DMS79 treated with DMSO at 0.1 percent for 48 hours (cell line): ENCODE measurements at regions not wholly inside any gene's neighbourhood (a gene's known extent, or its start where the extent isn't known, plus 50 kb on each side); places are given as distances from the start of the nearest gene placed in this dataset.

Experiments used
- DNase-seq: peaks from one replicate; lab custom pipeline; 2025; lab: John Stamatoyannopoulos, UW

- DNase-seq: no peak
Measured at GRCh38 chr9:134502266-134502791, 139.3 kb upstream of the COL5A1 start.

DNA sequence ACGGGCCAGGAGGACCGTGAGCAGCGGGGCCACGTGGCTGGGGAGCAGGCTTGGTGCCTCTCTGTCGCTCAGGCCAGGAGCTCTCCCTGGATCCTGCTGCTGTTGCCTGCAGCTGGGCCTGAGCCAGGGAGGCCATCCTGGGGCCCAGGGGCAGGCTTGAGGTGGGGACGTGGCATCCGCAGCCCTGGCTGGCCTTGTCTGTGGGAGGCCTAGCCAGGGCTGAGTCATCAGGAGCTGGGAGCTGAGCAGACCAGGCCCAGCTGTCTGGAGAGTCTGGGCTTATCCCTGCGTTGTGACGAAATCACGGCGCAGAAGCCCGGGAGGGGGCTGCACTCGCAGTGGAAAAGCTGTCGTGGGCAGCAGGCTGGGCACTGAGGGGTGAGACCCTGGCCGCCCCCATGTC is 138.8 kb upstream of the COL5A1 start:
- no peak for DNase-seq

DNA sequence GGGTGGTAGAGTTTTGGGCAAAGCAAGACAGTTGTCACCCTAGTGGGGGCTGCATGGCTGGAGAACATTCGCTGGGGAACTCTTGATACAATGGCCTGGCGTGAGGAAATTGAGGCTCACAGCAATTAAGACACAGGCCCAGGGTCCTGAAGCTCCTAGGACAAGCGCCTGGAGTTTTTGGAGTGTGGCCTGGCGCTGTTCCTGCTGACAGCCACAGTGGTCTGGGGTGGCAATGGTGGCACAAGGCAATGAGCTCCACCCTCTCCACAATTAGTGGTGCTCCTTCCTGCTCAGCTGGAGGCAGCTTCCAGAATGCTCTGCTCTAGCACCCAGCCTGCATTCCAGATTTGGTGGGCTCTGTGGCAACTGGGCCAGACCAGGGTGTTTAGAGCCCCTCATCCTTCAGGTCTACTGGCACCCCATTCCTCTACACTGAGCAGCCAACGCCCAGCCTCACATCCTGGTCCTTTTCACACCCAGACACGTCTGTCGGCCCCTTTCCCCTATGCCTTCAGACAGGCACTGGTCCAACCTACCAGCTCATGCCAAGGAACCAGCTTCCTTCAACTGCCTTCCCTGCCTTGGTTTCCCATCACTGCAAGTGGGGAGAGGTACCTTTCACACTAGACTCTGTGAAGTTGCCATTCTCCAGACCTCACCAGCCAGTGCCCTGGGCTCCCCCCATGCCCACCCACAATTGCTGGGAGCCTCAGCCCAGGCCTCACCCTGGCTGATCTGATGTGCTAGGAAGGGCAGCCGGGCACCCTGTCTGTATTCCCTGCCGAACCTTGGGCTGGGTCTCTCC is 138.1 kb upstream of the COL5A1 start:
- DNase-seq: no peak

DNA sequence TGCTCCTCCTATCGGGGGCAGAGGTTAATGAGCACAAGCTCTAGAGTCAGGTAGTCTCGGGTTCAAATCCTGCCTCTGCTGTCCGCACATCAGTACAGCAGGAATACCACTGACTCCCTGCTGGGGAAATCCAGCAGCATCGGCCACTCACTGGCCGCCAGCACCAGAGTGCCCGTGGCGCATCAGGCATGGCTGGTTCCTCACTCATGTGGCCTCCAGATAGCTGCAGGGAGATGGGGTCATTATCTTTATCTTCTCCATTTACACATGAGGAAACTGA is 137.6 kb upstream of the COL5A1 start:
- no peak for DNase-seq

GRCh38 chr9:134505032-134505431 is 136.6 kb upstream of the COL5A1 start:
- DNase-seq: no peak

GRCh38 chr9:134509281-134509680 is 132.3 kb upstream of the COL5A1 start:
- DNase-seq: no peak

GRCh38 chr9:134509817-134510216 is 131.8 kb upstream of the COL5A1 start:
- DNase-seq: no peak

DNA sequence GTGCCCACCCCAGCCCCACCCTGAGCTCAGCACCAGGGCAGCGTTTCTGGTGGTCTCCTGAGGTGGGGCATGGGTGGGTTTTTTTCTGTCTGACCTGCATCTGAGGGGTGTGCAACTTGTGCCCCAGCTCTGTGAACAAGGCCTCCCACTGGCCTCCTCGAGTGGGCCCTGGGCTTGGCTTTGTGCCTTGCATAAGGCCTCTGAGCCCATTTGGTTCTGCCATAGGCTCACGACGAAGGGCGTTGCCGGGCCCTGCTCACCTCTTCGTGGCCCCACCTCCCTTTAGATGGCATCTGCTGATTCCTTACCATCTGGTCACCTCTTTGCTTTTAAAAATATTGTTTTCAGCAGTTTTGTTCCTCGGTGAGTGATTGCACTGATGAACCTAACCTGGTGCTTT is 127.1 kb upstream of the COL5A1 start:
- DNase-seq: no peak

GRCh38 chr9:134515026-134515821 is 126.4 kb upstream of the COL5A1 start:
- no peak for DNase-seq

DNA sequence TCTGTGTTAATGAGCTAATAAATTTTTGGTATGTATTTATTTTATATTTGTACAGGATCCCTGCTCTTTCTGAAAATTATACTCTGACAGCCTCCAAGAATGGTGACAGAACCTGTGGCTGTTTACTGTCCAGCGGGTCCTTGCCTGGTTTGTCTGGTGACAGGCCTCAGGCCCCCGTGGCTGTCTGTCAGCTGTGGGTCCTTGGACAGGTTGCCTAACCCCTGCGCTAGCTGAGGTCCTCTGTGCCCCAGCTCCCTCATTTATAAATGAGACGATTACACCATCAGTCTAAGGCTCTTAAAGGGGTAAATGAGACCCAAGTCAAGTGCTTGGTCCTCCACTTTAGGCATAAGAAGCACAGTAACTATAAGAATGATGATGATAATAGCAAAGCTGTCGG is 125.1 kb upstream of the COL5A1 start:
- no peak for DNase-seq

- DNase-seq: no peak
Measured at GRCh38 chr9:134517069-134517680, 124.4 kb upstream of the COL5A1 start.

DNA sequence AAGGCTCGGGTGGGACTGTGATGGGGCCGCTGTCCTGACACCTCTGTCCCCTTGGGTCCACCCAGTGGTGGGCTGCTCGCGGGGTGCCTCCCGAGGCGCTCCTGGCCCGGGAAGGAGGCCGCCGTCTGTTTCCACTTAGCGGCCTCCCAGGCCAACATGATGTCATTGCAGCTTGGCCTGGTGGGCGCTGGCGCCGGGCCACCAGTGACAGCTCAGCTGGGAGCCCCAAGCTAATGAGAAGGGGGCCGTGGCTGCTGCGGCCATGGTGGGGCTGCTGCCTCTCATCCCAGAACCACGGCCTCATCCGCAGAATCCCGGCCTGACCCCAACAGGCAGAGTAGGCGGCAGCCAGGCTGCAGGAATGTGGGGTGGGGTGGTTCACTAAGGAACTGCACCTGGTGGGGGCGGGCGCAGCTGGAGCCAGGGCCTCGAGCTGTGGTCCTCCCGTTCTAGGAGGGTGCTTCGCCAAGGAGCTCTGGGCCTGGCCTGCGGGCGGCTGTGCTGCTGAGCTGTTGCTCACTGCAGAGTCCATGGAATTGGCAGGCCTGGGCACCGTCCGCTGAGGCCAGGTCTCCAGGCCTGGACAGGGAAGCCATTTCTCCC is 123.5 kb upstream of the COL5A1 start:
- DNase-seq: no peak

GRCh38 chr9:134519375-134520070 is 122.1 kb upstream of the COL5A1 start:
- DNase-seq: no peak

GRCh38 chr9:134521817-134522501 is 119.6 kb upstream of the COL5A1 start:
- DNase-seq: no peak

DNA sequence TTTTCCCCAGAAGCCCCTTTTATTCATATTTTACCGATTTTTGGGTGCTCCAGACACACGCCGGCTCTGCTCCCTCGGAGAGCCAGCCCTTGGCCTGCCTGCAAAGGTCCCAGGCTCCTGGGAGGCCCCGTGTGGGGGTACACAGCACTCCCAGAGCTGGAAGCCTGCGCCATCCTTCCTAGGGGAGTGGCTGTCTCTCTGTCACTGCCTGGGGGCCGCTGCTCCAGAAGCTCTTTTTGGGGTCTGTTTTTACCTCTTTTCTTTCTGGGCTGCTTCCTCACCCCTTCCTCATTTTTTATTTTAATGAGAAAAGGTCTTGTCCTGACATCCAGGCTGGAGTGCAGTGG is 119.1 kb upstream of the COL5A1 start:
- no peak for DNase-seq

- no peak for DNase-seq
Measured at GRCh38 chr9:134522976-134523375, 118.6 kb upstream of the COL5A1 start.

- DNase-seq: no peak
Measured at GRCh38 chr9:134525070-134525815, 116.4 kb upstream of the COL5A1 start.

DNA sequence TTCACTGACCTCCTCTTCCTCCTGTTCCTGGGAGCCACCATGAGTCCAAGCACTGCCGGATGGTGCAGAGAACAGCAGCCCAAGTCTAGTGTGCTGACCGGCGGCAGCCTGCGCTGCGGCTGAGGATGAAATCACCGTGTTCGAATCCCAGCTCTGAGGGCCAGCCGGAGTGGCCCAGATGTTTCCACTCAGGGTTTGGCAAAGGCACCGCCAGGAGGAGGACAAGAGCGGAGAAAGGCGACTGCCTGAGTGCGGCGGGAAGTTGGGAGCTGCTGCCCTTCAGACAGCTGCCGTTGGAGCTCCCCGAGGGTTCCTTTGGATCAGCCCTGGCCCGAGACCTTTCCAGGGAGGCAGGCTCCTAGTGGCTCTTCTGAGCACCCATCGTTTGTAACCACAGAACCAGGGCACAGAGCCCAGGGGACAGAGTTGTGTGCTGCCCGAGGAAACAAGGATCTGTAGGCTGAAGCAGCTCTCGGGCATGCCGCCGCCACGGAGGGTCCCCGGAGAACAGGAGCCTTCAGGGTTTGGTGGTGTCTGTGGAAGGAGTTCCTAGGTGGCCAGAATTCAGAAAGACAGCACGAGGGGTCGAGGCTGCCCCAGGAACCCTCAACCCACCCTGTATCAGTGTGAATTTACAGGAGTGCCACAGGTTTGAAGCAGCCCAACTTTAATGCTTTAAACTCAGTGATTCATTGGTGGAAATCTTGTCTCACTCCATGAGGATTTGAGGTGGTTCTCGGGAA is 115.6 kb upstream of the COL5A1 start:
- DNase-seq: no peak

GRCh38 chr9:134526584-134527477 is 114.8 kb upstream of the COL5A1 start:
- no peak for DNase-seq
